BE2C (cell line): ENCODE measurements at regions not wholly inside any gene's neighbourhood (a gene's known extent, or its start where the extent isn't known, plus 50 kb on each side); places are given as distances from the start of the nearest gene placed in this dataset.

ENCODE experiments used
- DNase-seq: peaks from one replicate; pipeline ENCODE4 v3.0.0-alpha.2; 2020
- H3K27me3 ChIP-seq: fragments of 250-450 bp; sonication (Bioruptor Pico); 2 replicates; pipeline ENCODE4 v1.5.1; 2020; ENCODE audit warnings: mild to moderate bottlenecking
- H3K36me3 ChIP-seq: fragments of 250-450 bp; sonication (Bioruptor Pico); 2 replicates; pipeline ENCODE4 v1.5.1; 2020; ENCODE audit warnings: mild to moderate bottlenecking
- H3K4me1 ChIP-seq: fragments of 250-450 bp; sonication (Bioruptor Pico); 2 replicates; pipeline ENCODE4 v1.5.1; 2020
- H3K4me3 ChIP-seq: 2 replicates; pipeline ENCODE4 v1.5.1; 2011; ENCODE audit warnings: low read depth, low read length
- H3K9me3 ChIP-seq: fragments of 250-450 bp; sonication (Bioruptor Pico); 2 replicates; pipeline ENCODE4 v1.5.1; 2020
- CTCF ChIP-seq: IDR thresholded peaks from 2 replicates; pipeline ENCODE4 v1.5.1; 2012; ENCODE audit warnings: mild to moderate bottlenecking, low read depth, low read length

GRCh38 chr3:102676424-102676823 lies 241.6 kb downstream of the ZPLD1 start:
- TF ChIP-seq CTCF = no peak

GRCh38 chr3:102682741-102683140 lies 247.9 kb downstream of the ZPLD1 start:
- no peak for DNase-seq
- Histone ChIP-seq H3K4me1 (no peaks in the 10 kb centered on the region), H3K27me3 (no peaks in the 10 kb centered on the region), H3K36me3 (no peaks in the 10 kb centered on the region), H3K4me3 (no peak overlapping the region), H3K9me3 (no peaks in the 10 kb centered on the region; the same call in none of the 2 replicates)
- TF ChIP-seq CTCF = no peak

More at GRCh38 chr3:102676424-102676823, 241.6 kb downstream of the ZPLD1 start:
- Histone ChIP-seq H3K27me3 (no peaks in the 10 kb centered on the region), H3K4me3 (no peak overlapping the region), H3K9me3 (no peaks in the 10 kb centered on the region), H3K4me1 (peaks cover 10% of the 10 kb centered on the region; the same call in 1 of the 2 replicates), H3K36me3 (no peaks in the 10 kb centered on the region)
- DNase-seq = no peak

- no peak overlapping the region for H3K4me3 ChIP-seq
- no peaks in the 10 kb centered on the region for H3K4me1 ChIP-seq
- no peak for DNase-seq
- H3K9me3 ChIP-seq = no peaks in the 10 kb centered on the region; the same call in none of the 2 replicates
- H3K27me3 ChIP-seq = no peaks in the 10 kb centered on the region
- H3K36me3 ChIP-seq = no peaks in the 10 kb centered on the region
- TF ChIP-seq CTCF = no peak
Observed at GRCh38 chr3:102686792-102687191, 252.0 kb downstream of the ZPLD1 start.

GRCh38 chr3:102687851-102688555 lies 253.2 kb downstream of the ZPLD1 start:
- no peak for TF ChIP-seq CTCF
- Histone ChIP-seq H3K9me3 (no peaks in the 10 kb centered on the region; the same call in none of the 2 replicates), H3K4me3 (no peak overlapping the region), H3K4me1 (no peaks in the 10 kb centered on the region; the same call in 1 of the 2 replicates), H3K36me3 (no peaks in the 10 kb centered on the region), H3K27me3 (no peaks in the 10 kb centered on the region)
- DNase-seq = no peak

- Histone ChIP-seq H3K36me3 (no peaks in the 10 kb centered on the region), H3K4me1 (no peaks in the 10 kb centered on the region; the same call in 1 of the 2 replicates), H3K4me3 (no peak overlapping the region), H3K27me3 (no peaks in the 10 kb centered on the region), H3K9me3 (no peaks in the 10 kb centered on the region; the same call in none of the 2 replicates)
- no peak for TF ChIP-seq CTCF
- no peak for DNase-seq
Observed at GRCh38 chr3:102688556-102688930, 253.7 kb downstream of the ZPLD1 start.

- no peak for TF ChIP-seq CTCF
- H3K4me1 ChIP-seq = no peaks in the 10 kb centered on the region; the same call in 1 of the 2 replicates
- no peaks in the 10 kb centered on the region for H3K36me3 ChIP-seq
- H3K9me3 ChIP-seq = no peaks in the 10 kb centered on the region
- no peak for DNase-seq
- H3K27me3 ChIP-seq = no peaks in the 10 kb centered on the region
- no peak overlapping the region for H3K4me3 ChIP-seq
Observed at GRCh38 chr3:102691507-102691906, 256.7 kb downstream of the ZPLD1 start.
